ENCODE measurements at regions not wholly inside any gene's neighbourhood (a gene's known extent, or its start where the extent isn't known, plus 50 kb on each side); places are given as distances from the start of the nearest gene placed in this dataset.

DNA sequence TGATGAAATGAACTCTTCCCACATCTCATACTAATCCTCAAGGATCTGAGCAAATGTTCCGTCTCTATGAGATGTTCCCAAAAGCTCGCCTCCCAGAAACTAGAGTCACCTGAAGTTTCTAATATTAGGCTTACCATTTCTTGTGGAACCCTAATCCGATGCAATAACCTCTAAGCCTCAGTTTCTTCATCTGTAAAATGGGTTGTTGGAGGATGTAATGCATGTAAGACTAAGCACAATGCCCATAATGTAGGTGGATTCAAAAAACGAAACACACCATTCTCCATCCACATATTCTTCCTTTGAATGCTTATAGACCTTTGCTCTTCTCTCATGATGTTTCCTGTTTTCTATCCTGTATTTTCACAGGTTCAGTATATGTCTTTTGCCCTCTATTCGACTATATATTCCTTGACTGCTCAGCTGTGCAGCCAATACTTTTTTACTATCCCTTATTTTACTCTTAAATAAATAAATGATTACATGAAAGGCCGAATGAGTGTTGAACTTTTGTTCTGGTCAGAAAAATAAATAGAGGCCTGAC lies 307.3 kb upstream of the G2E3 start:
- H3K36me3 Mint-ChIP-seq (ENCODE audit: low read depth): no peaks in the 10 kb centered on the region
- no peak overlapping the region for H3K4me3 Mint-ChIP-seq (ENCODE audit: unreplicated experiment)
- peaks cover 3% of the 10 kb centered on the region for H3K9me3 Mint-ChIP-seq (ENCODE audit: low read depth)
- H3K4me1 Mint-ChIP-seq (ENCODE audit: low read depth): peaks cover 3% of the 10 kb centered on the region
- TF ChIP-seq, protein P1, sequence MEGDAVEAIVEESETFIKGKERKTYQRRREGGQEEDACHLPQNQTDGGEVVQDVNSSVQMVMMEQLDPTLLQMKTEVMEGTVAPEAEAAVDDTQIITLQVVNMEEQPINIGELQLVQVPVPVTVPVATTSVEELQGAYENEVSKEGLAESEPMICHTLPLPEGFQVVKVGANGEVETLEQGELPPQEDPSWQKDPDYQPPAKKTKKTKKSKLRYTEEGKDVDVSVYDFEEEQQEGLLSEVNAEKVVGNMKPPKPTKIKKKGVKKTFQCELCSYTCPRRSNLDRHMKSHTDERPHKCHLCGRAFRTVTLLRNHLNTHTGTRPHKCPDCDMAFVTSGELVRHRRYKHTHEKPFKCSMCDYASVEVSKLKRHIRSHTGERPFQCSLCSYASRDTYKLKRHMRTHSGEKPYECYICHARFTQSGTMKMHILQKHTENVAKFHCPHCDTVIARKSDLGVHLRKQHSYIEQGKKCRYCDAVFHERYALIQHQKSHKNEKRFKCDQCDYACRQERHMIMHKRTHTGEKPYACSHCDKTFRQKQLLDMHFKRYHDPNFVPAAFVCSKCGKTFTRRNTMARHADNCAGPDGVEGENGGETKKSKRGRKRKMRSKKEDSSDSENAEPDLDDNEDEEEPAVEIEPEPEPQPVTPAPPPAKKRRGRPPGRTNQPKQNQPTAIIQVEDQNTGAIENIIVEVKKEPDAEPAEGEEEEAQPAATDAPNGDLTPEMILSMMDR (IDR thresholded peaks at IDR 0.05): no peak
- no peak for DNase-seq (ENCODE audit: low spot score)
- no peak overlapping the region for H3K27ac Mint-ChIP-seq (ENCODE audit: unreplicated experiment)
- peaks cover 7% of the 10 kb centered on the region for H3K27me3 Mint-ChIP-seq (ENCODE audit: low read depth)

DNA sequence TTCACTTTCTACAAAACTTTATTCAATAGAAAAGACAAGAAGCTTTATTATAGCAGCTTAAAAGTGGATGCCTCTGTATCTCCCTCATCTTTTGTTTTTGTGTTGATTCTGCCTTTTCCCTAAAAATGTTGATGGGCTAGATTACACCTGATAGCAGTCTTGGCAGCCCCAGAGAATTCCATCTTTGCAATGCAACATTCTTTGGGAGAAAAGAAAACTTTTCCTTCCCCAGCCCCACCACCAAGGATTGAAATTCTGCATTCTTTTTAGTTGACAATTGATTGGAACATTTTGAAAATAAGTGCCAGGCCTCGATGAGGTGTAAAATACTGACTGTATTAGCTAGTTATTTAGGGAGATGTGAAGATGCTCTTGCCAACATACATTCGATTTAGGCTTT lies 306.8 kb upstream of the G2E3 start:
- Mint-ChIP-seq H3K9me3 (ENCODE audit: low read depth) (peaks cover 3% of the 10 kb centered on the region), H3K36me3 (ENCODE audit: low read depth) (no peaks in the 10 kb centered on the region), H3K4me3 (ENCODE audit: unreplicated experiment) (no peak overlapping the region), H3K27ac (ENCODE audit: unreplicated experiment) (no peak overlapping the region), H3K4me1 (ENCODE audit: low read depth) (peaks cover 3% of the 10 kb centered on the region), H3K27me3 (ENCODE audit: low read depth) (peaks cover 7% of the 10 kb centered on the region)
- DNase-seq (ENCODE audit: low spot score): no peak
- TF ChIP-seq, protein P1 (IDR thresholded peaks at IDR 0.05): no peak

DNA sequence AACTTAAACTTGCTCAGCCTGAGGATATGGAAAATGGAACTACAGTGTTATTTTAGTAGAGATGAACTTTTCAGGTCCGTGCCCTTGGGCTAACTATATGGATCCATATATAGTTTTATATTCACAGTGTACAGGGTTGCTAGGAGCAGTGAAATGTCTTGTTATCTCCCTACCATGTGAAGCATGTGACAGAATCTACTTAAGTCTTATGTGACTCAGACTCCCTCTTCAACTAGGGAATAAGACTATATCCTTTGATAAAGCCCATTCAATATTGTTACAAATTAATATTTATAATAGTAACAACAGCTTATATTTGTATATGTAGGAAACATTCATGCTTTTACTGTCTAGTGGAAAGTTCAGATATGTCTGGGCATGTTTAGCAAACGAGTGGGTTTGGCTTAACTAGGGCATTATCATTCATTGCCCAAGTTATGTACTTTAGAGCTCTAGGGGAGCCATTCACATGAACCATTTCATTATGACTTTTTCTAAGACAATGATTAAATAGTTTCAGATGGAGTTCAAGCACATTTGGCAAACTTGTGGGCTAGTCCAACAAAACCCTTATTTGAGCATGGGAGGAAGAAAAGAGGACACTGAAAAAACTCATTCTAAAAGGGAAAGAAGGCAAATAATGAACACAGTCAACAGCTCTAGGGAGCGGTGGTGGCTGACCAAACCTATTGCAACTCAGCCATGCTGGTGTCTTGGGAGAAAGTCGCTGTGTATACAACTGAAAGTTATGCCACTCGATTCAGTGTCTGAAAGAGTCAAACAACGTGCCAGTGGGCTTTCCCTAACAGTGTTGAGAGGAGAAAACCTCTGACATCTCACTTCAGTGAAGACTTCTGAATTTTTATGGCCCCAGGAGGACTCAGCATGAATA lies 305.9 kb upstream of the G2E3 start:
- no peak for DNase-seq (ENCODE audit: low spot score)
- TF ChIP-seq, protein P1 (IDR thresholded peaks at IDR 0.05): no peak
- no peaks in the 10 kb centered on the region for H3K36me3 Mint-ChIP-seq (ENCODE audit: low read depth)
- H3K27ac Mint-ChIP-seq (ENCODE audit: unreplicated experiment): no peak overlapping the region
- H3K9me3 Mint-ChIP-seq (ENCODE audit: low read depth): peaks cover 3% of the 10 kb centered on the region
- peaks cover 3% of the 10 kb centered on the region for H3K4me1 Mint-ChIP-seq (ENCODE audit: low read depth)
- H3K4me3 Mint-ChIP-seq (ENCODE audit: unreplicated experiment): no peak overlapping the region
- peaks cover 8% of the 10 kb centered on the region for H3K27me3 Mint-ChIP-seq (ENCODE audit: low read depth)

DNA sequence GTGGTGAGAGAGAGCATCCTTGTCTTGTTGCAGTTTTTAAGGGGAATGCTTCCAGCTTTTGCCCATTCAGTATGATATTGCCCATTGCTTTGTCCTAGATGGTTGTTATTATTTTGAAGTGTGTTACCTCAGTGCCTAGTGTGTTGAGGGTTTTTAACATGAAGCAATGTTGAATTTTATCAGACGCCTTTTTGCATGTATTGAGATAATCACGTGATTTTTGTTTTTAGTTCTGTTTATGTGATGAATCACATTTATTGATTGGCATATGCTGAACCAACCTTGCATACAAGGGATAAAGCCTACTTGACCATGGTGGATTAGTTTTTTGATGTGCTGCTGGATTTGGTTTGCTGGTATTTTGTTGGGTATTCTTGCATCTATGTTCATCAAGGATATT lies 302.3 kb upstream of the G2E3 start:
- no peak overlapping the region for H3K4me3 Mint-ChIP-seq (ENCODE audit: unreplicated experiment)
- TF ChIP-seq, protein P1 (IDR thresholded peaks at IDR 0.05): no peak

DNA sequence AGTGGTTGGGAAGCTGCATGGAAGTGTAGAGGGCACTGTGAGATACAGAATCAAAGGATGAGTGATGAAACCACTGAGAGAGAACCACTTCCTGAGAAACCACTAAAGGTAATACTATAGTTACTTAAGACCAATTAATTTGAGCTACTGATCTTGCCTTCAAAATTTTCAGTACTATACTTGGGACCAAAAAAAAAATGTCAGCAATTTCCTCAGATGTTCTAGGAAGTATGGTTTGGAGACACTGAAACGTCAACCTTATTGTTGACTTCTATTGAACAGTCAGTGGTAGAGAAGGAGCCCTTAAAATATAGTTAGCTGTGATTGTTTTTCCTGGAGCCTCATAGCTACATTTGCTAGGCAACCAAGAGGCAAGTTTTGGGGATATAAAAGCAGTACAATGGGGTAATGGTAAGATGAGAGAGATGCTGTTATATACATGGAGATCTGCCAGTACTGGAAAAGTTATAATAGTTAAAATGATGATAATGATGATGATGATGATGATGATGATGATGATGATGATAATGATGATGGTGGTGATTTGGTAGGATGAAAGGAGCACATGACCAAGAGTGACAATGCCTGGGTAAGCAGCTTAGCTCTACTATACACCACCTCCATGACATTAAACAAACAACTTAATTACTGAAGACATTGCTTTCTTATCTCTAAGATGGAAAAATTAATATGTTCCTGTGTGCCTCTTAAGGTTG lies 300.9 kb upstream of the G2E3 start:
- peaks cover 14% of the 10 kb centered on the region for H3K27me3 Mint-ChIP-seq (ENCODE audit: low read depth)
- H3K36me3 Mint-ChIP-seq (ENCODE audit: low read depth): no peaks in the 10 kb centered on the region
- no peak overlapping the region for H3K27ac Mint-ChIP-seq (ENCODE audit: unreplicated experiment)
- no peak overlapping the region for H3K4me3 Mint-ChIP-seq (ENCODE audit: unreplicated experiment)
- DNase-seq (ENCODE audit: low spot score): no peak
- H3K4me1 Mint-ChIP-seq (ENCODE audit: low read depth): no peaks in the 10 kb centered on the region
- H3K9me3 Mint-ChIP-seq (ENCODE audit: low read depth): peaks cover 3% of the 10 kb centered on the region
- TF ChIP-seq, protein P1 (IDR thresholded peaks at IDR 0.05): no peak

More for the DNA sequence above, 302.3 kb upstream of the G2E3 start:
- DNase-seq (ENCODE audit: low spot score): no peak
- Mint-ChIP-seq H3K4me1 (ENCODE audit: low read depth) (peaks cover 3% of the 10 kb centered on the region), H3K27ac (ENCODE audit: unreplicated experiment) (no peak overlapping the region), H3K36me3 (ENCODE audit: low read depth) (no peaks in the 10 kb centered on the region), H3K9me3 (ENCODE audit: low read depth) (peaks cover 3% of the 10 kb centered on the region), H3K27me3 (ENCODE audit: low read depth) (peaks cover 13% of the 10 kb centered on the region)
